ENCODE measurements at regions not wholly inside any gene's neighbourhood (a gene's known extent, or its start where the extent isn't known, plus 50 kb on each side); places are given as distances from the start of the nearest gene placed in this dataset.

- H3K27me3 ChIP-seq (ENCODE audit: insufficient read depth, low read length, poor library complexity), result no peaks in the 10 kb centered on the region
- H3K4me1 ChIP-seq (ENCODE audit: insufficient read depth, low read length), result no peaks in the 10 kb centered on the region
- H3K4me3 ChIP-seq (ENCODE audit: low read depth in 1 of 2, low read length in 2 of 2), result no peak overlapping the region
- TF ChIP-seq CTCF (IDR thresholded peaks at IDR 0.05; ENCODE audit: borderline replicate concordance, extremely low read depth, low read length, poor library complexity, severe bottlenecking) (no peak), EZH2 (IDR thresholded peaks at IDR 0.05; ENCODE audit: borderline replicate concordance, low read depth, low read length, severe bottlenecking) (no peak)
- DNase-seq (no peak), ATAC-seq (ENCODE audit: insufficient read depth, low read depth) (no peak)
- H2AFZ ChIP-seq (ENCODE audit: low read depth, low read length), result no peak overlapping the region
- H3K36me3 ChIP-seq (ENCODE audit: insufficient read depth, low read length), result no peaks in the 10 kb centered on the region
- H3K79me2 ChIP-seq (ENCODE audit: insufficient read depth, low read length), result no peaks in the 10 kb centered on the region
- no peak overlapping the region for H3K27ac ChIP-seq (ENCODE audit: low read length)
- H3K9ac ChIP-seq (ENCODE audit: low read depth, low read length), result no peak overlapping the region
- H3K4me2 ChIP-seq (ENCODE audit: insufficient read depth, low read length), result no peak overlapping the region
- no peaks in the 10 kb centered on the region for H4K20me1 ChIP-seq (ENCODE audit: insufficient read depth, low read length)
- H3K9me3 ChIP-seq (ENCODE audit: insufficient read depth, low read length, severe bottlenecking), result no peaks in the 10 kb centered on the region
Measured at GRCh38 chr15:35320158-35320780, 225.7 kb downstream of the DPH6 start.

GRCh38 chr15:35319354-35319753, 226.6 kb downstream of the DPH6 start:
- TF ChIP-seq CTCF (IDR thresholded peaks at IDR 0.05; ENCODE audit: borderline replicate concordance, extremely low read depth, low read length, poor library complexity, severe bottlenecking), result no peak
- TF ChIP-seq EZH2 (IDR thresholded peaks at IDR 0.05; ENCODE audit: borderline replicate concordance, low read depth, low read length, severe bottlenecking), result no peak
- no peaks in the 10 kb centered on the region for H3K27me3 ChIP-seq (ENCODE audit: insufficient read depth, low read length, poor library complexity)
- no peaks in the 10 kb centered on the region for H3K9me3 ChIP-seq (ENCODE audit: insufficient read depth, low read length, severe bottlenecking)
- H3K36me3 ChIP-seq (ENCODE audit: insufficient read depth, low read length), result no peaks in the 10 kb centered on the region
- ATAC-seq (ENCODE audit: insufficient read depth, low read depth) (no peak), DNase-seq (no peak)
- H2AFZ ChIP-seq (ENCODE audit: low read depth, low read length), result no peak overlapping the region
- no peaks in the 10 kb centered on the region for H4K20me1 ChIP-seq (ENCODE audit: insufficient read depth, low read length)
- no peak overlapping the region for H3K4me2 ChIP-seq (ENCODE audit: insufficient read depth, low read length)
- H3K79me2 ChIP-seq (ENCODE audit: insufficient read depth, low read length), result no peaks in the 10 kb centered on the region
- H3K4me3 ChIP-seq (ENCODE audit: low read depth in 1 of 2, low read length in 2 of 2), result no peak overlapping the region
- H3K27ac ChIP-seq (ENCODE audit: low read length), result no peak overlapping the region
- H3K4me1 ChIP-seq (ENCODE audit: insufficient read depth, low read length), result no peaks in the 10 kb centered on the region
- H3K9ac ChIP-seq (ENCODE audit: low read depth, low read length), result no peak overlapping the region

GRCh38 chr15:35317217-35317616, 228.7 kb downstream of the DPH6 start:
- no peaks in the 10 kb centered on the region for H3K79me2 ChIP-seq (ENCODE audit: insufficient read depth, low read length)
- no peak overlapping the region for H3K9ac ChIP-seq (ENCODE audit: low read depth, low read length)

More at GRCh38 chr15:35317217-35317616, 228.7 kb downstream of the DPH6 start:
- no peak overlapping the region for H3K27ac ChIP-seq (ENCODE audit: low read length)
- no peak overlapping the region for H2AFZ ChIP-seq (ENCODE audit: low read depth, low read length)
- no peaks in the 10 kb centered on the region for H4K20me1 ChIP-seq (ENCODE audit: insufficient read depth, low read length)
- H3K9me3 ChIP-seq (ENCODE audit: insufficient read depth, low read length, severe bottlenecking), result no peaks in the 10 kb centered on the region
- DNase-seq (no peak), ATAC-seq (ENCODE audit: insufficient read depth, low read depth) (no peak)
- no peak overlapping the region for H3K4me3 ChIP-seq (ENCODE audit: low read depth in 1 of 2, low read length in 2 of 2)
- no peak overlapping the region for H3K4me2 ChIP-seq (ENCODE audit: insufficient read depth, low read length)
- no peaks in the 10 kb centered on the region for H3K27me3 ChIP-seq (ENCODE audit: insufficient read depth, low read length, poor library complexity)
- no peaks in the 10 kb centered on the region for H3K4me1 ChIP-seq (ENCODE audit: insufficient read depth, low read length)
- H3K36me3 ChIP-seq (ENCODE audit: insufficient read depth, low read length), result no peaks in the 10 kb centered on the region
- TF ChIP-seq CTCF (IDR thresholded peaks at IDR 0.05; ENCODE audit: borderline replicate concordance, extremely low read depth, low read length, poor library complexity, severe bottlenecking), result no peak
- TF ChIP-seq EZH2 (IDR thresholded peaks at IDR 0.05; ENCODE audit: borderline replicate concordance, low read depth, low read length, severe bottlenecking), result no peak
